Endothelial cell (in vitro differentiated cells): ENCODE measurements at regions not wholly inside any gene's neighbourhood (a gene's known extent, or its start where the extent isn't known, plus 50 kb on each side); places are given as distances from the start of the nearest gene placed in this dataset.

Experiments used
- DNase-seq: peaks from one replicate; pipeline ENCODE4 v3.0.0; 2021; ENCODE audit warnings: low spot score
- H3K27ac Mint-ChIP-seq: one replicate; pipeline ENCODE4 v1.8.0; 2021; ENCODE audit warnings: mixed read lengths, inconsistent platforms; ENCODE audit not compliant: unreplicated experiment
- H3K27me3 Mint-ChIP-seq: one replicate; pipeline ENCODE4 v1.8.0; 2021; ENCODE audit warnings: mild to moderate bottlenecking, moderate library complexity, mixed read lengths, inconsistent platforms; ENCODE audit not compliant: unreplicated experiment
- H3K36me3 Mint-ChIP-seq: one replicate; pipeline ENCODE4 v1.8.0; 2021; ENCODE audit warnings: mild to moderate bottlenecking, low read depth, mixed read lengths, inconsistent platforms; ENCODE audit not compliant: unreplicated experiment
- H3K4me1 Mint-ChIP-seq: one replicate; pipeline ENCODE4 v1.8.0; 2021; ENCODE audit warnings: mild to moderate bottlenecking, mixed read lengths, inconsistent platforms; ENCODE audit not compliant: unreplicated experiment
- H3K4me3 Mint-ChIP-seq: one replicate; pipeline ENCODE4 v1.8.0; 2021; ENCODE audit warnings: mild to moderate bottlenecking, mixed read lengths, inconsistent platforms; ENCODE audit not compliant: unreplicated experiment
- H3K9me3 Mint-ChIP-seq: one replicate; pipeline ENCODE4 v1.8.0; 2021; ENCODE audit warnings: mixed read lengths, inconsistent platforms; ENCODE audit not compliant: unreplicated experiment
- TF ChIP-seq, protein P1 (sequence below): fragments of 200-600 bp; sonication (generic); IDR thresholded peaks from one replicate; pipeline ENCODE4 v1.5.0; 2021; ENCODE audit warnings: antibody characterized with exemption; ENCODE audit not compliant: unreplicated experiment

DNA sequence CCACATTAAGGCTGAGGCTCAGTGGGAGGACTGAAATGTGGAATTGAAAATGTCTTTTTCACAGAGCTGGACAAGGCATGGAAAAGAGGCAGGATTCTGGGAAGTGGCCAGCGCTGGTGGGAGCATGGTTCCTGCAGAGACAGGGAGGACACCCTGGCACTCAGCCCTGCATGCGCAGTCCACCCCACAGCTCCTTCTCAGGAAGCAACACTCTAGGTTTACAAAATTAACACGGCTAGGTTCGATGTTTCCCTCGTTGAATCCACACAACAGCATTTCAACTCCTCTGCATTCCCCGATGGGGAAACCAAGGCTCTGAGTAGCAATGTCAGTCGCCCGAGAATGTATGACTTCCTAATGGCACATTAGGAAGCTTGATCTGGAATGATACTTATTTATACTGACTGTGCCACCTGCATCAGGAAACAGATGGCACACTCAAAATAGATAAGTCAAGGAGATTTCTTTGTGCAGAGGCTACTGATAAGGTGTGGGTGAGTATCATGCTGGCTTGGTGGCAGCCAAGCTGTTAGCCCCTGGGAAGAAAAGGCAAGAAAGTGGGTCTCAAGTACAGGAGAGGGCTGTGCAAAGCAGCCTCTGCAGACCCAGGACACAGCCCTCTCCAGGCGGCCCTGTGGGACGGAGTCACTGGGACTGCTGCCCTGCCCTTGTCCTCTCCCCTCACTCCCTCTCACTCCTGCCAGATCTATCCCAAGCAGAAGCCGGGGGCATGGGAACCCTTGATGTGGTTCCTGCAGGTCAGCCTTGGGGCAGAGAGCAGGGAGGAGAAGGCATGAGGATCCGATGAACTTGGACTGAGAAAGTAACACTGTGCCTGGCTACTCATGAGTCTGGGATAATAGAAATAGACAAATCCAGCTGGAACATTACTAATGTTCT is 158.4 kb upstream of the FHL2 start:
- Mint-ChIP-seq H3K4me1 (no peaks in the 10 kb centered on the region), H3K36me3 (no peaks in the 10 kb centered on the region), H3K9me3 (no peaks in the 10 kb centered on the region), H3K27me3 (no peaks in the 10 kb centered on the region), H3K4me3 (no peak overlapping the region), H3K27ac (no peak overlapping the region)
- no peak for DNase-seq
- TF ChIP-seq, protein P1, sequence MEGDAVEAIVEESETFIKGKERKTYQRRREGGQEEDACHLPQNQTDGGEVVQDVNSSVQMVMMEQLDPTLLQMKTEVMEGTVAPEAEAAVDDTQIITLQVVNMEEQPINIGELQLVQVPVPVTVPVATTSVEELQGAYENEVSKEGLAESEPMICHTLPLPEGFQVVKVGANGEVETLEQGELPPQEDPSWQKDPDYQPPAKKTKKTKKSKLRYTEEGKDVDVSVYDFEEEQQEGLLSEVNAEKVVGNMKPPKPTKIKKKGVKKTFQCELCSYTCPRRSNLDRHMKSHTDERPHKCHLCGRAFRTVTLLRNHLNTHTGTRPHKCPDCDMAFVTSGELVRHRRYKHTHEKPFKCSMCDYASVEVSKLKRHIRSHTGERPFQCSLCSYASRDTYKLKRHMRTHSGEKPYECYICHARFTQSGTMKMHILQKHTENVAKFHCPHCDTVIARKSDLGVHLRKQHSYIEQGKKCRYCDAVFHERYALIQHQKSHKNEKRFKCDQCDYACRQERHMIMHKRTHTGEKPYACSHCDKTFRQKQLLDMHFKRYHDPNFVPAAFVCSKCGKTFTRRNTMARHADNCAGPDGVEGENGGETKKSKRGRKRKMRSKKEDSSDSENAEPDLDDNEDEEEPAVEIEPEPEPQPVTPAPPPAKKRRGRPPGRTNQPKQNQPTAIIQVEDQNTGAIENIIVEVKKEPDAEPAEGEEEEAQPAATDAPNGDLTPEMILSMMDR, result no peak

- H3K36me3 Mint-ChIP-seq, result no peaks in the 10 kb centered on the region
- no peak overlapping the region for H3K27ac Mint-ChIP-seq
- TF ChIP-seq, protein P1, result no peak
- no peak for DNase-seq
- H3K9me3 Mint-ChIP-seq, result no peaks in the 10 kb centered on the region
- no peak overlapping the region for H3K4me3 Mint-ChIP-seq
- H3K27me3 Mint-ChIP-seq, result no peaks in the 10 kb centered on the region
- no peaks in the 10 kb centered on the region for H3K4me1 Mint-ChIP-seq
Observed at GRCh38 chr2:105556366-105556765, 157.5 kb upstream of the FHL2 start.

DNA sequence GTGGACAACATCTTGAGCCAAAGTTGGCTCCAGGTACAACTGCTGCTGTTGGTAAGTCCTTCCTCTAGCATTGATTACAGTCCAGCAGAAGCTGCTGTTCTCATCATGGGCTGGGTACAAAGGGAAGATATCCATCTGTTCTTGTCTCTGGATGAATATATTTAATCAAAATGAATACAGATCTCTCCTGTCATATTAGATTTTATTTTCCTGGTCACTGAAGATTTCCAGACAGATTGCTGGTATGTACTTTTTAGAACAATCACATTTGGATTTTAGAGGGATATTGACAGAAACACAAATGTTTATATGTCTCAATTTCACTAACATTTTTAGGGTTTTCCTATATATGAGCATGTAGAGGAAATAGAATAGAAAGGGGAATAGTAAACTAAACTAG is 155.4 kb upstream of the FHL2 start:
- Mint-ChIP-seq H3K4me1 (no peaks in the 10 kb centered on the region), H3K9me3 (no peaks in the 10 kb centered on the region), H3K36me3 (no peaks in the 10 kb centered on the region), H3K27me3 (no peaks in the 10 kb centered on the region), H3K27ac (no peak overlapping the region), H3K4me3 (no peak overlapping the region)
- DNase-seq, result no peak
- TF ChIP-seq, protein P1, result no peak

- H3K4me3 Mint-ChIP-seq, result no peak overlapping the region
- TF ChIP-seq, protein P1, result no peak
- no peak for DNase-seq
- H3K9me3 Mint-ChIP-seq, result no peaks in the 10 kb centered on the region
- H3K27me3 Mint-ChIP-seq, result no peaks in the 10 kb centered on the region
- H3K36me3 Mint-ChIP-seq, result no peaks in the 10 kb centered on the region
- H3K4me1 Mint-ChIP-seq, result no peaks in the 10 kb centered on the region
- no peak overlapping the region for H3K27ac Mint-ChIP-seq
Observed at GRCh38 chr2:105553538-105554196, 154.8 kb upstream of the FHL2 start.

DNA sequence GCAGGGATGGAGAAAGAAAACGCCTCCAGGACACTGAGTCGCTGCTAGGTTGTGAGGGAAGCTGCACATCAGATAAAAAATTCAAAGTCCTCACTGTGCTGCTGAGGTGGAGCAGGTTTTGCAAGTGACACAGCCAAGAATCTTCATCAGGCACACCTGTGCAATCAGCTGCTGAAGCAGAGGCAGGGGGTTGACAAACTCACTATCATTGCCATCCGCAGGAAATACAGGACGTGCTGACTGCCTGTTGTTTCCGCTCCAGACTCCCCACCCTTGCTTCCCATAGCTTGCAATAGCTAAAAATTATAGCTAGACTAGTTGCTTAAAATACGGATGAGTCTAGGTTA is 147.8 kb upstream of the FHL2 start:
- TF ChIP-seq, protein P1, result no peak
- H3K27ac Mint-ChIP-seq, result no peak overlapping the region
- H3K9me3 Mint-ChIP-seq, result no peaks in the 10 kb centered on the region
- H3K36me3 Mint-ChIP-seq, result peaks cover 3% of the 10 kb centered on the region
- no peak overlapping the region for H3K4me3 Mint-ChIP-seq
- peaks cover 10% of the 10 kb centered on the region for H3K4me1 Mint-ChIP-seq
- H3K27me3 Mint-ChIP-seq, result peaks cover 3% of the 10 kb centered on the region
- no peak for DNase-seq
